ENCODE measurements at regions not wholly inside any gene's neighbourhood (a gene's known extent, or its start where the extent isn't known, plus 50 kb on each side); places are given as distances from the start of the nearest gene placed in this dataset.

DNA sequence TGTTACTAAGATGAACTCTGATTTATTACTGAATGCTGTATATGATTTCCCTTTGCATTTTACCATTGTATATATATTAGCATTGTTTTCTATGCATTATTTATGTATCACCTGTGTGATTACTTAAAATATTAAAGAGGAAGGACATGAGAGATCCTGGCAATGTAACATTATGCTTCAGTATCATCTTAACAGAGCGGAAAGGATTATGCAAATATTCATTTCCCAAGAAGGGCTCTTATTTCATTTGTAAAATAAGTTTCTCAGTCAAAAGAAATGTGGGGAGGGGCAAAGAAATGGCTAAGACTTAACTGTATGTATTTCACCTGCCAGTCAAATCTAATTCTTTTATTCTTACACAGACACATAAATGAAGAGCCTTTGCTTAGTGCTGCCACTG lies 654.2 kb upstream of the PKDCC start:
- no peak for DNase-seq (ENCODE audit: low read depth)

DNA sequence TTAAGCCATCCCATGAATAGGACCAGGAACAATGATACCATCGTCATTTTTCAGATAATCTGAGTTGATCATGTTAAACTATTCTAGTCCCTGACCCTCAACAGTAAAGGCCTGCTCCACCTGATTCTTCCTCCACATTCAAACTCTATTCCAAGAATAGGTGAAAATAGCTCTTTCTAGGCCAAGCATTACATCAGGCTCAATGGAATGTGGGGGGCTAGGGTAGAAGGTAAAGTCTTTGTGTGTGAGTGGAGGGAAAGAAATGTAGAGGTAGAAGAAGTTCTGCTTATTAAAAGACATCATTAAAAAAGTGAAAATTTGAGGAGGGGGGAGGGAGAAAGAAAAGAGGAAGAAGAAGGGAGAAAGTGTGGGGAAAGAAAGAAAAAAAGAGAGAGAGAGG lies 653.3 kb upstream of the PKDCC start:
- no peak for DNase-seq (ENCODE audit: low read depth)

DNA sequence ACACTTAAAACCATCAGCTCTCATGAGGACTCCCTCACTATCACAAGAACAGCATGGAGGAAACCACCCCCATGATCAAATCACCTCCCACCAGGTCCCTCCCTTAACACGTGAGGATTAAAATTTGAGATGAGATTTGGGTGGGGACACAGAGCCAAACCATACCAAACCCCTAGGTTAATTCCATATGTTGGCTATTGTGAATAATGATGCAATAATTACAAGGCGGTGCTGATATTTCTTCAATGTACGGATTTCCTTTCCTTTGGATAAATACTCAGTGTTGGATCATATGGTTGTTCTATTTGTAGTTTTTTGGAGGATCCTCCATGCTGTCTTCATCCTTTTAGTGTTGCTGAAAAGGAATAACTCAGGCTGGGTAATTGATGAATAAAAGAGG lies 652.1 kb upstream of the PKDCC start:
- no peak for DNase-seq (ENCODE audit: low read depth)

DNA sequence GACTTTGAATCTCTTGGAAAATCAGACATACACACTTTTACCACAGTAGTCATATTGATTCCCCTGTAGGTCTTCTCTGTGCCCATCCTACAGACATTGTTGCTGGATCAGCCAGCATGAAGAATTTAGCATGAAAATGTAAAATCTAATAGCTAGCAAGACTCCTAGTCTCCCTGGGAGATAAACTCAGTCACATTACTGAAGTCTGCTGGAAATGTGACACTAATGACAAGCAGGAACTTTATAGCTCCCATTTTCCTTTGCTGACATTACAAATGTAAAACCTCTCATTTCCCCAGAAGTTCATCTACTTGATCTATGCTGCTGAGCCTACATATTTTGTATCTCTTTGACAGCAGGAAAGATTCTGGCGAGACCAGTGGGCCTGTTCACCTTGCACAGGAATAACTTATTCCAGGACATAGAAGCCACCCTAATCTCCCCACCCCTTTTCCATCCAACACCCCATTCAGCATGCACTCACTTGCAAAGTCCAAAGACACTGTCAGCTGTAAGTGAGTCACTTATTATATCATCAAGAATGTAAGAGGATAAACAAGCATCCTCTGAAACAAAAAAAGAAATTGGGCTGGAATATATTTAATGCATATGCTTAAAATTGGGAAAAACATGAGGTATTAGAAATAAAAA lies 648.3 kb upstream of the PKDCC start:
- no peak for DNase-seq (ENCODE audit: low read depth)

DNA sequence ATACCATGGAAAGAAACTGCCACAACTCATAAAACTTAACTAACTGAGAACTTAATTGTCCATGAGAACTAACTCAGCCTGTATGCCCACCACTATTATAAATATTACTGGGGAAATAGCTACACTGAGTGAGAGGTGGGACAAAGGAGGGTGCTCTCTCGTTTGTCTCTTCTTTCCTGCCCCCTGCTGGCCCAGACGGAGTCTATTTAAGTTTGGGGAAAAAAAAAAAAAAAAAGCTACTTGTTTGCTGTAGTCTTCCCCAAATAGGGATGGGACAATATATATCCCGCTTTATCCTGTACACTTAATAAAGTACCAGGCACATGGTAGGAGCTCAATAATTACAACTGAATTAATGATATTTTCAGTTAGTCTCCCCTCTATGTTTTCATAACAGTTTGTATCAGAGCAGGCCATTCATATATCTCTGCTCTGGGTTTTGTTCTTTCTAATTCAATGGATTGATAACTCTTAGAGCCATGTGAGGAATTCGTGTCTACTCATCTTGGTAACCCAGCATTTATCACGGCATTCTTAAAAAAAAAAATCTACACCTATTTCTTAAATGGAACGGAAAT lies 647.6 kb upstream of the PKDCC start:
- peak; percentile 11 for DNase-seq (ENCODE audit: low read depth)

DNA sequence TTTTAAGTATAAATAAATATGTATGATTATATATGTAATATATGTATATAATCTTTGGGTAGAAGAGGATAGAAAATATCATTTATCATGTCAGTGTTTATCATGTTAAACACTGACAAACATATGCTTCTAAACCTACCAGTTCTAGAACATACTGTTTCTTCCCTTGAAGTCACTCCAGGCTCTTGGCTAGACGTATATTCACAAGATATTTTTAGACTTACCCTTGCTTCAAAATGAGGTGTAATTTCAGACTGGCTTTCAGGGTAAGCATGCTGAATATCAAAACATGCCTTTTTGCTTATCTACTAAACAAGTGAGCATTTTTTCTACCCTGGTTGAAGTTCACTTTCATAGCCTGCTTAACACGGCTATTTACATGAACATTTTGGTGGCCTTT lies 642.4 kb upstream of the PKDCC start:
- DNase-seq (ENCODE audit: low read depth), result no peak

DNA sequence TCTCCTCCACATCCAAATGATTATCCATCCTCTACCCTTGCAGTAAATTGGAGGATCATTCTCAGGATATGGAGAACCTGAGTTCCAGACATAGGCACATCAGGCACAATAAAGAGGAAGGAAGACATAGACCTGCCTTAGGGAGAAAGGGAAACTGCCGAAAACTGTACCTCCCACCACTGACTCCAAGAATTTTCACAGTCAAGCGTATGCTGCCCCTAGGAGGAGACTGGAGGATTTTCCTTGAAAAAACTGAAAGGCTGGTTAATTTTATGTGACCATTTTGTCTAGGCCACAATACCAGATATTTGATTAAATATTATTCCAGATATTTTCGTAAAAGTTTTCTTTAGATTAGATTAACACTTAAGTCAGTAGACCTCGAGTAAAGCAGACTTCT lies 638.5 kb upstream of the PKDCC start:
- DNase-seq (ENCODE audit: low read depth), result no peak

DNA sequence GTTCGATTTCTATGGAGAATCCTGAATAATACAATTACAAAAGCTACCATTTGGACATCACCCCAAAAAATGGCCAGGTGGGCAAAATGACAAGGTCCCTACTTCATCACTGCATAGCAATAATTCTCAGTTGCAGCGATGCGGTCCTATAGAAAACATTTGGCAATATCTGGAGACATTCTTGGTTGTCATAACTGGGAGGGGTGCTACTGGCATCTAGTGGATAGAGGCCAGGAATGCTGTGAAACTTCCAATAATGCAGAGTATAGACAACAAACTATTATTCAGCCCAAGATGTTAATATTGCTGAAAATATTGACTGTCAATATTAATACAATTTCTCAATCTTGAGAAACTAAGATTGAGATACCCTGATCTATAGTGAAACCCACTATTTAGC lies 637.8 kb upstream of the PKDCC start:
- DNase-seq (ENCODE audit: low read depth), result no peak

DNA sequence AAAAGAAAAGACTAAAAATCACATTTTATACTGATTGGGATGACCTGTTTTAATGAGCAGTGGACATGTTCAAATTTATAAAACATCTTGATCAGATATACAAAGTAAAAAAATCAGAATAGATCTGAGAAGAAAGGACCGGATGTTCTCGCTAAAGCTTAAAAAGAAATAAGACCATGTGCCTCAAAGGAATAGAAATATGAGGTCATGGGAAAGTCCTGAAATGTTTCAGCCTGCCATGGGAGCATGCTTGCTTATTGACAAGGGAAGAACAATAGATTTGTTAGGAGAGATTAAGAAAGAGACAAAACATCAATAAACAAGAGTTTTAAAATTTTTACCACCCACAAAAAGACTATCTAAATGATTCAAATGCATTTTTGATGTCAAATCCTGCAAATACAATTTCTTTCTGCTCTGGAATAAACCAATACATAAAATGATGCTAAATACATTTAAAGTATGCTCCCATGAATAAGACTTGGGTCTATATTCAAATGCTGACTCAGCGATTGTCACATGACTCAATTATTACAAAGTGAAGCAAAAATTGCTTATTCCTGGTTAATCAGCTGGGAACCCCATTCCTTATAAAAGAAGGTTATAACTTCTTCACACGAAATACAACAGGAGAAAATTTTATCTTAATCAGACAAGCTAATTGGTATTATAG lies 633.9 kb upstream of the PKDCC start:
- no peak for DNase-seq (ENCODE audit: low read depth)

DNA sequence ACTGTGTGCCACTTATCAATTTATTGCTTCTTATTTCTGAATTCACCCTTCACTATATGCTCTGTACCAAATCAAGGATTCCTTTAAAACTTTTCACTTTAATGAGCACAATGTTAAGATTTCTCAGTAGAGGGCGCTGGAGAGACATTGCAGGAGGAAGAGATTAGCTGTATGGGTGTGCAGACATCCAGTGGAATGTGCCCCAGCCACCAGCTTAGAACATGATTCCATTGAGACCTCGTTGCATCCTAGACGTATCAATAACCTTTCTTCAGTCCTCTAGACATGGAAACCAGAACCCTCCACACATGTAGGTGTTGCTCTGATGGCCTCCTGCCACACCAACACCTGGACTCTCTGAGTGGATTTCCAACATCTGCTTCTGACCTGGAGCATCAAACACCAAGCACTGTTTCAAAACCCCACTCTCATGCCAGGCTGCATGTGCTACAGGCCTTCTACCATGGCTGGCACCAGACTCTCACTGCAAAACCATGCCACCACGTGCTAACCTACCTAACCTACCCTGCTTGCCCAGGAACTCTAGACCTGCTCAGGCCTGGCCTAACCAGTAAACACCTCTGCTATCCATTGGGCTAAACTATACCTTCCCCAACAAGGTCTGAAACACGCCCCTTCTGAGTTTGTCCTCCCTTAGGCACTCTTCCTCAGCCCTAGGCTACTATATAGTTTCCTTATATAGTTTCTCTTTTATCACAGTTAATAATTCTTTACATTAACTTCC lies 633.2 kb upstream of the PKDCC start:
- DNase-seq (ENCODE audit: low read depth), result peak; percentile 47

DNA sequence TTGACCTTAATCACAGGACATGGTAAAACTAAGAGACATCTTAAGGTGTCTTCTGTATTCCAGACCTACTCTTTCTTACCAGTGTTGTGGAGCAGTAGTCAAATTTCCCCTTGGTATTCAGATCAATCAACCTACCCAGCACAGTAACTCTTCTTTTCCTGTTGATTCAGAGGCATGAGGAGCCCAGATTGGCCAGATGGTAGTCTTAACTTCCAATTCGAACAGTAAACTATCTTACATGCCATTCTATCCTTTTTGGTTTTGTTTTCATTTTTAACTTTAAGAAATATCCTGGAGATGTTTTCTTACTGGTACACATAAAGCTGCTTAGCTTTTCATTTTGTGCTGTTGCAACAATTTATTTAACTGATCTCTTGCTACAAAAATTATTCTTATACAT lies 630.3 kb upstream of the PKDCC start:
- DNase-seq (ENCODE audit: low read depth), result no peak

DNA sequence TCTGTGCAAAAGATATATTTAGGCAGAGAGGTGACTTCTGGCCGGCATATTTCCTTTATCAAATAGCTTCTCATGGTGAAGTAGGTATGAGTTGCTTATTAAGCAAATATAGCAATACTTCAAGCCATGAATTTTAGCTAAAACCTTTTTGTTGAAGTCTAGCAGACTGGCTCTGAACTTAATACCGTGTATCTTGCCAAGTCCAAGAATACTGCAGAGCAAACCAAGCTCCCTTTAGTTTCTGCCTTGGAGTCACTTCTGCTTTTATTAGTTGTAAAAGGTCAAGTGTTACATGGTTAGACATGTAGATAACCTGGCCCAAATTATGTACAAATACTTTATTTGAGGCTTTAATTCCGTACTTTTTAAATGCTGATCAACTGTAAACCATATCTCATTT lies 627.6 kb upstream of the PKDCC start:
- no peak for DNase-seq (ENCODE audit: low read depth)

DNA sequence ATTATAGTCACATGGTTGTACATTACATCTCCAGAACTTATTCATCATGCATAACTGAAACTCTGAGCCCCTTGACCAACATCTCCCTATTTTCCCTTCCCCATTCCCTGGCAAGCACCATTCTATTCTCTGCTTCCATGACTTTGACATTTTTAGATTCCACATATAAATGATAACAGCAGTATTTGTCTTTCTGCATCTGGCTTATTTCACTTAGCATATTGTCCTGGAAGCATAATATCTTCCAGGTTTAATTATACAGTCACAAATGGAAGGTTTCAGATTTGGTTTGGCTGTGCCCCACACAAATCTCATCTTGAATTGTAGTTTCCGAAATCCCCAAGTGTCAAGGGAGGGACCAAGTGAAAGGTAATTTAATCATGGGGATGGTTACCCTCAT lies 626.9 kb upstream of the PKDCC start:
- DNase-seq (ENCODE audit: low read depth), result no peak

DNA sequence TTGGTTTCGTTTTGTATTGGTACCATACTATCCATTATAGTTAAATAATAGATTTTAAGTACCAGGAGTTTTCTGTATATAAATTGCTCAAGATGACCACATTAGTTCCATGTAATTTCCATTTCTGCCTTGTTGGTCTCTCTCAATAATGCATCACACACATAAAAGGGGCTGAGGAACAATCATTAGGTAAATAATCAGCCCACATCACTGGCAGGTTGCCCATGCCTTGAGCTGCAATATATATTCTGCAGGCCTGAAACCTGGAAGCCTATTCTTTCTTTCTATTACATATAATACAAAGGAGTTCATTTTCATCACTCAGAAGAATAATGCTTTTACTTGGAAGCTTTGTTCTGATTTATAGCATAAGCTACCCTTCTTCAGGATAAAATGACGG lies 616.1 kb upstream of the PKDCC start:
- DNase-seq (ENCODE audit: low read depth), result no peak

DNA sequence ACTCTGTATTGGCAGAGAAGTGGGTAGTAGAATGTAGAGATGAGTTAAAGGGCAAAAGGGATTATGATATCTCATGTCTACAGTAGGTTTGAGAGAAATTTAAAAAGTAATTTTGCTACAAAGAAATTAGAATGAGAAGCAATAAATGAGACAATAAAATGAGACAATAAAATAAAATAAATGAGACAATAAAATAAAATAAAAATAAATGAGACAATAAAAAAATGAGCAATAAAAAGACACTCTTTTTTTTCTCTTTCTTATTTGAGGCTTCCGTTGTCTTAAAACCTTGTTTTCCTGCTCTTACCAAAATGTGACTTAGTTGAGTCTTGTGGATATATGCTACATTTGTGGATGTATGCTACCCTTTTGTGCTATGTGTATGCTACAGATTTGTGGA lies 615.4 kb upstream of the PKDCC start:
- no peak for DNase-seq (ENCODE audit: low read depth)

DNA sequence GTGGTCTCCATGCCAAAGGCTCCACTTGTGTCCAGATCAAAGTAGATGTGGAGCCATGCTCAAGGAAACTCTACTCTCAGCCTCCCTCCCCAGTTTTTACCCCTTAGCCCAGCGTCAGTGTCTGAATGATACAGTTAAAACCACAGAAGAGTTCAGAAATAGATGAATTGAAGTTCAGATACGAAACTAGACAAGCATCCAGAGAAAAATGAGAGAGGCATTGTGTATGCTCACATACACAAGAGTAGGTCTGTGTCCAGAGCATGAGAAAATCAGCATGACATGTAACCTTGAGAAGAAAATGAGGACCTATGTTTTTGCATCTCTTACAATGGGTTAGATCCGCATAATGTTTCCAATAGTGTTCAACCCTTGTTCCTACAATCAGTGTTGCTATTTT lies 612.8 kb upstream of the PKDCC start:
- no peak for DNase-seq (ENCODE audit: low read depth)

DNA sequence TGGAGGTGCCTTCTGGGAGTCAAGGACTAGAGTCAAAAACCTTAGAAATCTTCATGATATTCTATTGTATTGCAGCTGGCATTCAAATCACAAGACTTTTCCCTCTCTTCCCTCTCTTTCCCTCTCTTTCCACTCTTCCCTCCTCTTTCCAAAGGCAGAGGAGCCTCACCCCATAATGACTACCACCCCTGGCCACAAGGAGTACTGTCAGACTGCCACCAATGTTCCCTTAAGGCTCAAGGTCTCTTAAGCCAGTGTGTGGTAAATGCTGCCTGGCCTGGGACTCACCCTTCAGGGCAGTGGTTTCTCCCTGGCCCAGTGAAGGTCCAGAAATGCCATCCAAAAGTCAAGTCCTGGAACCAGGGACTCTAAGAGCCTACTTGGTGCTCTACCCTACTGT lies 605.9 kb upstream of the PKDCC start:
- no peak for DNase-seq (ENCODE audit: low read depth)

DNA sequence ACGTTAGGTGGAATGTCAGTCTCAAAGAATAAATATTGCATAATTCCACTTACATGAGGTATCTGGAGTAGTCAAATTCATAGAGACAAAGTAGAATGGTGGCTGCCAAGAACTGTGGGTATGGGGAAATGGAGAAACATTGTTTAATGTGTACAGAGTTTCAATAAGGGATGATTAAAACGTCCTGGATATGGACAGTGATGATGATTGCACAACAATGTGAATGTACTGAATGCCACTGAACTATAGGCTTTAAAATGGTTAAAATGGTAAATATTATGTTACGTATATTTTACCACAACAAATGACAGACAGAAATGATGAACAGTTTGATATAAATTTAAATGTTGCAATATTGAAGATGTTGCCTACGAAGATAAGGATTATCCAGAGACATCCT lies 602.0 kb upstream of the PKDCC start:
- no peak for DNase-seq (ENCODE audit: low read depth)

DNA sequence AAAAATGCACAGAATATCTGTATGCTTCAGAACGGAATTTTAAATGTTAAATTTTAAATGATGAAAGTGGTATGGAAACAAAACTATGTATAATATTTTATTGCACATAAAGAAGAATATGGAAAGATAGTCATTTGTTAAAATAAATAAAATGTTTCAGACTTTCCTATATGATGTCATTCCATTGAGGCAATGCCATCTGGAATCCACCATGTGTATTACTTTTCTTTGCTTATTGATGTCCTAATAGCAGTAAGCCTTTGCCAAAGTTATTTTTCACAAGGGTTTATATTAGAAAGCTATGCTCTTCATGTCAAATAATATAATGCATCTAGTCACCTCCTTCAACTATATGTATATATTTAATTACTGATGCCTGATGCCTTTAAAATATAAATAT lies 601.6 kb upstream of the PKDCC start:
- DNase-seq (ENCODE audit: low read depth), result no peak

DNA sequence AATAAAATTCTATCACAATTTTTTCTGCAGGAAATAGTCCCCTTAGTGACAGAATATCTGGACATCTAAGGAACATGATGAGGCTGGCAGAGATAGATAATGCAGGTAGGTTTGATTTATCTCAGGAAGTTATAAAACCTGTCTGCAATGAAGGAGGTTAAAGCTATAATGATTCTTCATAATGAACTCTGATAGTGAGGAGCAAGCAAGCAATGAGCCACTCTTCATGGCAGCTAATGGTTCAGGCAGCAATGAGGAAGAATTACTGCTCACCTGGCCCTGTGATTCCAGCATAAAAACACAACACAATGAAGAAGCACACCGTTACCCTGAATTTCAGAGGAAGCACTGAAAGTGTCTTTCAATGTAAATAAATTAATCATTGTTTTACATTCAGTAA lies 599.6 kb upstream of the PKDCC start:
- DNase-seq (ENCODE audit: low read depth), result no peak

DNA sequence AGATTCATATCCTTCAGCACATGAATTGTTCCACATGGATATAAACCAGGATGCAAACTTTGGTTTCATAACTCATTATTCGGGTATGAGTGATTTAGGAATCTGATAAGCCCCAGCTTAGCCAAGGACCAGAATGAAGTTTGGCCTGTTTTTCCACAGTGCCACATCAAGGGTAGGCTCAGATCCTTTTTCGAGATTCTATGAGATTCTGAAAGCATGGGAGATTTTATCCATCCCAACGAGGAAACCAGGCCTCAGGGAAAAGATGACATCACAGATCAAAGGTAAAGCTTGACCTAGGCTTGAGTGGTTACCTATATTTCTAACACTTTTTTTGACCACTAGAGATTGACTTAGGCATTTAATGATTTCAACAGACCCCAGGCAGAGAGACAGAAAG lies 590.8 kb upstream of the PKDCC start:
- no peak for DNase-seq (ENCODE audit: low read depth)

DNA sequence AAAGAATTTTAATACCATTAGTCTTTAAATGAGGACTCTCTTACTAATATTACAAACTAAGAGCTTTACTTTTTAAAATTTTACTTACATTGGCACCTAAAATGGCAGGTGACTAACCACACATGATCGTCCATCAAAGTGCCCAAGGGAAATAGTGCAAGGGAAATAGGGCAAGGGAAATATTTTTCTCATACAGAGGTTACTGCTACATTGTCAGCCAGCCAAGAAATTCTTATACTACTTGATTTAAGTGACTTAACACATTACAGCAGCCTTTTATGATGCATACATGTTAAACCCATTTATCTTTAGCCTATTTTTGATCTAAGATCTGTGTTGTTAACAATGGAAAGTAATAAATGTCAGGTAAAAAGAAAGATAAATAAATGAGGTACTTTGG lies 587.2 kb upstream of the PKDCC start:
- DNase-seq (ENCODE audit: low read depth), result no peak

DNA sequence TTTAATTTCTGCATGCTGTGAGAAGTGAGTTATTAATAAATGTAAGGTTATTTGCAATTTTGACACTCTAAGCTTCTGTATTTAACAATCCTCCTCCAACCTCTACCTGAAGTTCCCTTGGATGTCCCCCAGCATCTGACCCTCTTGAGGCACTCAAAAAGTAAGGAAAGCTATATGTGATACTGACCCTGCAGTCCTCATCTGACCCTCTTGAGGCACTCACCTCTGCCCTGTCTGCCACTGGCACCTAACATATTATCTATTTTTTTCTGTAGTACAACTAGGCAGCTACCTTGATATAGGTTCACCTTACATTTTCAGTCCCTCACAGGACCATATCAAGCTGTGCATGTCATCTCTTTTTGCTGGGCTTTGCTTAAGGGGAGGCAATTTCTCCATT lies 583.4 kb upstream of the PKDCC start:
- no peak for DNase-seq (ENCODE audit: low read depth)
